Large intestine (tissue), 3 donors: ENCODE measurements at regions not wholly inside any gene's neighbourhood (a gene's known extent, or its start where the extent isn't known, plus 50 kb on each side); places are given as distances from the start of the nearest gene placed in this dataset.
A peak's percentile ranks its signal among the peaks of the same experiment; 100 is the strongest.

ENCODE experiments used
- DNase-seq, 2 donors: peaks; one replicate each; pipeline versions ENCODE4 v3.0.0 to v3.0.0-alpha.2; 2013
- H3K27ac ChIP-seq: one replicate; pipeline ENCODE4 v1.5.1; 2013; ENCODE audit warnings: low read length
- H3K27me3 ChIP-seq: 2 replicates; pipeline ENCODE4 v1.6.1; 2013; ENCODE audit warnings: low read length; ENCODE audit not compliant: control insufficient read depth, insufficient read depth
- H3K36me3 ChIP-seq: 2 replicates; pipeline ENCODE4 v1.6.1; 2013; ENCODE audit warnings: low read length; ENCODE audit not compliant: control insufficient read depth, insufficient read depth
- H3K4me1 ChIP-seq: one replicate; pipeline ENCODE4 v1.6.1; 2013; ENCODE audit warnings: low read length; ENCODE audit not compliant: control insufficient read depth, insufficient read depth
- H3K4me3 ChIP-seq: one replicate; pipeline ENCODE4 v1.5.1; 2013; ENCODE audit warnings: low read length
- H3K9me3 ChIP-seq: one replicate; pipeline ENCODE4 v1.6.1; 2013; ENCODE audit warnings: mild to moderate bottlenecking, low read depth, low read length, moderate library complexity; ENCODE audit not compliant: control insufficient read depth
- WGBS: methylation state at CpG from one replicate; pipeline ENCODE4 v1.1.5; 2013; ENCODE audit warnings: low lambda C conversion rate; ENCODE audit not compliant: insufficient coverage; 5-methylcytosine and 5-hydroxymethylcytosine counted together

- Histone ChIP-seq H3K36me3 (no peaks in the 10 kb centered on the region), H3K9me3 (no peaks in the 10 kb centered on the region), H3K4me1 (no peaks in the 10 kb centered on the region), H3K4me3 (no peak overlapping the region), H3K27ac (no peak overlapping the region), H3K27me3 (no peaks in the 10 kb centered on the region)
- DNase-seq: no peak
- no CpG with 5 or more reads among the region's 12 CpGs for WGBS
Observed at GRCh38 chr16:9297437-9298113, 206.1 kb downstream of the HAPSTR1 start.

DNA sequence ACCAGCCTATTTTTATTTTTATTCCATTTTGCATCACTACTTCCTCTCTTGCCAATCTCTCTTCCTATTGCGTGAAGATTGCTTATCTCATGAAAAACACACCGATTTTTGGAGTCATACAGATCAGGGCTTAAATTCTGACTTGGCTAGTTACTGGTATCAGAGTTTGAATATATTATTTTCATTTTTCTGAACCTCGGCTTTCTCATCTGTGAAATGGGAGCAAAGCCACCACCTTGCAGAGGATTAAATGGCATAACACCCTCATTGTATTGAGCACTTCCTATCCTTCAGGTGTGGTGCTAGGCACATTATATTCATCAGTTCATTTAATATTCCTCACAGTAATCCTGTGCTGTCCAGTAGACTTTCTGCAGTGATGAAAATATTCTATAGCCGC is 208.8 kb downstream of the HAPSTR1 start:
- Histone ChIP-seq H3K27ac (no peak overlapping the region), H3K4me3 (no peak overlapping the region), H3K9me3 (no peaks in the 10 kb centered on the region), H3K27me3 (no peaks in the 10 kb centered on the region), H3K4me1 (no peaks in the 10 kb centered on the region), H3K36me3 (no peaks in the 10 kb centered on the region)
- DNase-seq: no peak
- WGBS: 92% methylated on average over 2 of the region's 4 CpGs

DNA sequence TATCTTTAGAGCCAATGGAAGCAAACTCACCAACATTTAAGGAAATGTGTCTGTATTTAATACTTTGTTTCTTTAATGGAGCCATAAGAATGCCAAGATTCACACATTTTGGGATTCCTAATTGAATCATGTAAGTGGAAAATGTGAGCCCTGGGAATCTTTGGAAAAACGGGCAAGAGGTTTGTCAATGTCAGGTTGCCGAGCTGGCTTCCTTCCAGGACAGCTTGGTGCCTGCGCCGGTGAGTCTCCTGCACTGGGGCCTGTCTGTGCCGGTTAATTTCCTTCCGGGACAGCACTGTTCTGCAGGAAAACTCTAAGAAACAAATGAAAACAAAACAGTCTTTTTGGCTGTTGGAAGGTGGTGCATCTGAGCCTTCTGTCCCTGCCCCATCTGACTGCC is 210.6 kb downstream of the HAPSTR1 start:
- Histone ChIP-seq H3K9me3 (no peaks in the 10 kb centered on the region), H3K27me3 (no peaks in the 10 kb centered on the region), H3K36me3 (no peaks in the 10 kb centered on the region), H3K27ac (no peak overlapping the region), H3K4me3 (no peak overlapping the region), H3K4me1 (no peaks in the 10 kb centered on the region)
- no CpG with 5 or more reads among the region's 6 CpGs for WGBS
- DNase-seq: no peak

- peaks cover 21% of the 10 kb centered on the region for H3K4me1 ChIP-seq
- 80% methylated on average over 1 of the region's 3 CpGs for WGBS
- no peaks in the 10 kb centered on the region for H3K36me3 ChIP-seq
- H3K9me3 ChIP-seq: no peaks in the 10 kb centered on the region
- H3K27me3 ChIP-seq: no peaks in the 10 kb centered on the region
- H3K4me3 ChIP-seq: no peak overlapping the region
- DNase-seq: no peak
- no peak overlapping the region for H3K27ac ChIP-seq
Observed at GRCh38 chr16:9306753-9307152, 215.3 kb downstream of the HAPSTR1 start.

- no peaks in the 10 kb centered on the region for H3K9me3 ChIP-seq
- no peak for DNase-seq
- H3K36me3 ChIP-seq: no peaks in the 10 kb centered on the region
- no peaks in the 10 kb centered on the region for H3K27me3 ChIP-seq
- WGBS: 33% methylated on average over 1 of the region's 4 CpGs
- H3K4me3 ChIP-seq: no peak overlapping the region
- peaks cover 21% of the 10 kb centered on the region for H3K4me1 ChIP-seq
- H3K27ac ChIP-seq: no peak overlapping the region
Observed at GRCh38 chr16:9307446-9307845, 216.0 kb downstream of the HAPSTR1 start.

- peak; percentile 62 to 78 for DNase-seq
- Histone ChIP-seq H3K4me1 (peaks cover 21% of the 10 kb centered on the region), H3K9me3 (no peaks in the 10 kb centered on the region), H3K36me3 (no peaks in the 10 kb centered on the region), H3K4me3 (no peak overlapping the region), H3K27me3 (no peaks in the 10 kb centered on the region), H3K27ac (peak overlapping the region; percentile 70)
- WGBS: no CpG with 5 or more reads among the region's 8 CpGs
Observed at GRCh38 chr16:9308356-9308801, 216.9 kb downstream of the HAPSTR1 start.

- H3K27ac ChIP-seq: peak overlapping the region; percentile 70
- 13% methylated on average over 3 of the region's 6 CpGs for WGBS
- peak; percentile 9 to 65 for DNase-seq
Observed at GRCh38 chr16:9308850-9309249, 217.4 kb downstream of the HAPSTR1 start.

DNA sequence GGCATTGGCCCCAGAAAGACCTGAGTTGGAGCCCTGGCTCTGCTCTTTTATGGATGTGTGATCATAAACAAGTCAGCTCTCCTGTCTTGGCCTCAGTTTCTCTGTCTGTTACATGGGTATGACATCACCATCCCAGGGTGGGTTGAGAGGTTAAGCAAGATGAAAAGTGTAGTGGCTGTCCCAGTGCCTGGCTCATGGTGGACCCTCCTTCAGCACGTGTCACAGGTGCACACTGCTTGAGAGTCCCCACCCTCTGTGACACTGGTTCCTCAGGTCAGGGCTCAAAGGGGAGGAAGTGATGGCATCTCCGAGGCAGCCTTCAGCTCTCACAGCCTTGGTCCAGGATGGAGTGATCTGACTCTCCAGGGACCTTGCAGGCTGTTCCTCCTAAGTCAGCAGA is 218.4 kb downstream of the HAPSTR1 start:
- no peaks in the 10 kb centered on the region for H3K36me3 ChIP-seq
- peaks cover 21% of the 10 kb centered on the region for H3K4me1 ChIP-seq
- no peaks in the 10 kb centered on the region for H3K27me3 ChIP-seq
- peak overlapping the region; percentile 70 for H3K27ac ChIP-seq
- WGBS: no CpG with 5 or more reads among the region's 2 CpGs
- no peak overlapping the region for H3K4me3 ChIP-seq
- no peaks in the 10 kb centered on the region for H3K9me3 ChIP-seq
- DNase-seq: no peak

More at GRCh38 chr16:9308850-9309249, 217.4 kb downstream of the HAPSTR1 start:
- Histone ChIP-seq H3K27me3 (no peaks in the 10 kb centered on the region), H3K4me3 (no peak overlapping the region), H3K9me3 (no peaks in the 10 kb centered on the region), H3K4me1 (peaks cover 21% of the 10 kb centered on the region), H3K36me3 (no peaks in the 10 kb centered on the region)

DNA sequence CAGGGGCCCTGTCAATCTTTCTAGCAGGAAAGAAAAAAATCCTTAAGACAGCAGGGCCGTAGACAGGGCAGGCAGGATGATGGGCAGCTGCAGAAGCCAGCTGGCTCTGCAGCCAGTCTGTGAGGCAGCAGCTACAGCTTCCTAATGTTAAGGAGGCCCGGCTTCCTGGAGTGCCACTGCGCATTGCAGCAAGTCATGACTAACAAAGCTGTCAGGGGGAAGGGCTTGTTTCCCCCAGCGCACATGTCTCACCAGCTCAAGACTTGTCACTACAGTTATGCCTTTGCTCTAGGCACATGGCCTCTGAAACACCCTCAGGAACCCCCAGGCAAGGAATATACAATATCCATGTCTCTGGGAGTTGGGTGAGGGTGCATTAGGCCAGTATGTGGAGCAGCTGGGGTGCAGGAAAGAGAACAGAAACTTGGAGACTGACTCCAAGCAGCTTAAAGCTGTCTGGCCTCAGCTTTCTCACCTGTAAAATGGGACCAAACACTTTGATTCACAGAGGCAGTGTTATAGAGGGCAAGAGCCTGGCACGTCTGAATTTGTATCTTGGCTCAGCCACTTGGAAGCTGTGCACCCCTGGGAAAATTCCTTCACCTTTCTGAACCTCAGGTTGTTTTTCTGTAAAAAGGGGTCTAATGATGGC is 220.0 kb downstream of the HAPSTR1 start:
- peak in 1 of 2 donors; percentile 30 for DNase-seq
- H3K9me3 ChIP-seq: no peaks in the 10 kb centered on the region
- WGBS: no CpG with 5 or more reads among the region's 5 CpGs
- H3K27me3 ChIP-seq: no peaks in the 10 kb centered on the region
- no peaks in the 10 kb centered on the region for H3K36me3 ChIP-seq
- peaks cover 21% of the 10 kb centered on the region for H3K4me1 ChIP-seq
- H3K27ac ChIP-seq: no peak overlapping the region
- no peak overlapping the region for H3K4me3 ChIP-seq

GRCh38 chr16:9316008-9316407 is 224.6 kb downstream of the HAPSTR1 start:
- H3K9me3 ChIP-seq: no peaks in the 10 kb centered on the region
- H3K27ac ChIP-seq: peak overlapping the region; percentile 24
- no peaks in the 10 kb centered on the region for H3K27me3 ChIP-seq
- no peak overlapping the region for H3K4me3 ChIP-seq
- peaks cover 3% of the 10 kb centered on the region for H3K4me1 ChIP-seq
- no peaks in the 10 kb centered on the region for H3K36me3 ChIP-seq
- DNase-seq: no peak

- DNase-seq: peak; percentile 28 to 73
- no peaks in the 10 kb centered on the region for H3K9me3 ChIP-seq
- no peaks in the 10 kb centered on the region for H3K27me3 ChIP-seq
- H3K36me3 ChIP-seq: no peaks in the 10 kb centered on the region
- H3K27ac ChIP-seq: peak overlapping the region; percentile 24
- WGBS: no CpG with 5 or more reads among the region's 2 CpGs
- no peaks in the 10 kb centered on the region for H3K4me1 ChIP-seq
- no peak overlapping the region for H3K4me3 ChIP-seq
Observed at GRCh38 chr16:9316615-9317014, 225.2 kb downstream of the HAPSTR1 start.
